K562 (cell line): ENCODE measurements at regions not wholly inside any gene's neighbourhood (a gene's known extent, or its start where the extent isn't known, plus 50 kb on each side); places are given as distances from the start of the nearest gene placed in this dataset.

Source experiments
- ATAC-seq: fragments of 200-7000 bp; cut with Tn5 transposase; 3 replicates; pipeline ENCODE4 v1.9.1; 2020; ENCODE audit warnings: moderate library complexity
- BruUV-seq: library from RNA; stranded (reverse); fragments of 400-500 nt; replicated peaks from 2 replicates; lab custom pipeline; 2021; lab: Mats Ljungman, UMichigan
- CTCF ChIA-PET: fragments of 300-600 bp; formaldehyde crosslinking; extraction: SDS; loops from one replicate; lab custom pipeline; 2021; ENCODE audit warnings: low intra/inter-chr PET ratio; lab: Yijun Ruan, JAX
- POLR2A ChIA-PET: fragments of 300-600, 350-650 bp; sonication (Branson Sonifier 250); formaldehyde crosslinking; extraction: SDS; loops from one replicate; lab custom pipeline; 2021; ENCODE audit warnings: antibody characterized with exemption, inconsistent platforms; lab: Yijun Ruan, JAX
- DNase-seq, 4 experiments: peaks; one replicate each; pipeline versions ENCODE4 v3.0.0 to v3.0.0-alpha.2; 2011 to 2018; ENCODE audit warnings: low spot score in 3 of 4, mixed read lengths in 3 of 4; ENCODE audit errors: extremely low read depth in 1 of 4
- FAIRE-seq: peaks from 2 replicates; lab custom pipeline; 2011; peaks lifted over from hg19 to GRCh38; lab: Jason Lieb, UNC
- H2AFZ ChIP-seq: 2 replicates; pipeline ENCODE4 v1.6.0; 2011; ENCODE audit warnings: low read depth, low read length, control low read depth, inconsistent platforms
- H3K27ac ChIP-seq: fragments of 200-600 bp; 3 replicates; pipeline ENCODE4 v1.8.0; 2011; ENCODE audit warnings: low read depth, mild to moderate bottlenecking, control low read depth, inconsistent platforms, low read length, moderate library complexity, mixed read lengths; ENCODE audit errors: extremely low read depth
- H3K27me3 ChIP-seq, 2 experiments: fragments of 300-600 bp in 1 of 2; 2 replicates in 1 of 2; 3 replicates in 1 of 2; pipeline versions ENCODE4 v1.6.0 to v1.8.0; 2011; ENCODE audit warnings: inconsistent platforms in 2 of 2, low read length in 2 of 2, mild to moderate bottlenecking in 1 of 2, mixed read lengths in 1 of 2, moderate library complexity in 1 of 2; ENCODE audit not compliant: control insufficient read depth in 2 of 2, insufficient read depth in 2 of 2
- H3K36me3 ChIP-seq: fragments of 300-600 bp; 3 replicates; pipeline ENCODE4 v1.8.0; 2011; ENCODE audit warnings: mild to moderate bottlenecking, low read length, inconsistent platforms; ENCODE audit not compliant: control insufficient read depth, insufficient read depth
- H3K4me1 ChIP-seq, 2 experiments: fragments of 200-600 bp in 1 of 2; replicated peaks in 1 of 2; 2 replicates in 1 of 2; 3 replicates in 1 of 2; pipeline versions ENCODE4 v1.5.1 to v1.8.0; 2011; ENCODE audit warnings: inconsistent platforms in 2 of 2, low read length in 2 of 2, mild to moderate bottlenecking in 1 of 2, mixed read lengths in 1 of 2, moderate library complexity in 1 of 2; ENCODE audit not compliant: control insufficient read depth in 2 of 2, insufficient read depth in 2 of 2
- H3K4me2 ChIP-seq: 2 replicates; pipeline ENCODE4 v1.6.1; 2011; ENCODE audit warnings: low read length, control low read depth, inconsistent platforms, mixed read lengths; ENCODE audit not compliant: insufficient read depth
- H3K4me3 ChIP-seq: fragments of 200-600 bp; sonication (generic), shearing (Covaris generic); 2 replicates; pipeline ENCODE4 v1.5.1; 2016; ENCODE audit warnings: control low read depth, inconsistent platforms
- H3K79me2 ChIP-seq: fragments of 200-600 bp; 3 replicates; pipeline ENCODE4 v1.8.0; 2011; ENCODE audit warnings: low read length, inconsistent platforms; ENCODE audit not compliant: control insufficient read depth, insufficient read depth
- H3K9ac ChIP-seq, 2 experiments: 2 replicates each; pipeline versions ENCODE4 v1.6.0 to v1.6.1; 2011; ENCODE audit warnings: low read depth in 2 of 2, low read length in 2 of 2, control low read depth in 1 of 2, inconsistent platforms in 1 of 2, mild to moderate bottlenecking in 1 of 2, mixed read lengths in 1 of 2; ENCODE audit not compliant: insufficient read depth in 1 of 2
- H3K9me1 ChIP-seq: one replicate; pipeline ENCODE4 v1.6.0; 2011; ENCODE audit warnings: inconsistent platforms, mild to moderate bottlenecking, low read length, moderate library complexity; ENCODE audit not compliant: control insufficient read depth, insufficient read depth
- H3K9me3 ChIP-seq: replicated peaks from 2 replicates; pipeline ENCODE4 v1.5.1; 2011; ENCODE audit warnings: low read depth, low read length, inconsistent platforms; ENCODE audit not compliant: control insufficient read depth, insufficient read depth
- H4K20me1 ChIP-seq: replicated peaks from 2 replicates; pipeline ENCODE4 v1.6.1; 2011; ENCODE audit warnings: low read length, inconsistent platforms, mixed read lengths; ENCODE audit not compliant: control insufficient read depth, insufficient read depth
- BCOR ChIP-seq: fragments of 450-650 bp; IDR thresholded peaks from 2 replicates; pipeline ENCODE4 v1.6.1; 2016
- RBM25 ChIP-seq: fragments of 200-400 bp; formaldehyde crosslinking; IDR thresholded peaks from 2 replicates; pipeline ENCODE4 v1.6.1; 2018; ENCODE audit warnings: low read length, low read depth, moderate library complexity; ENCODE audit not compliant: severe bottlenecking
- SETDB1 ChIP-seq: IDR thresholded peaks from one replicate; pipeline ENCODE4 v1.6.1; 2012; ENCODE audit warnings: low read length, control low read depth, inconsistent platforms
- ZFP36 ChIP-seq: fragments of 150-350 bp; IDR thresholded peaks from 2 replicates; pipeline ENCODE4 v1.6.1; 2018; ENCODE audit warnings: low read length, low read depth; ENCODE audit not compliant: partially characterized antibody
- ZNF197 ChIP-seq: fragments of 200-800 bp; sonication (Bioruptor generic); IDR thresholded peaks from 2 replicates; pipeline ENCODE4 v1.6.1; 2016; ENCODE audit warnings: low read depth, missing genetic modification characterization, missing compliant biosample characterization
- ZNF23 ChIP-seq: fragments of 250-450 bp; sonication (Bioruptor Pico); IDR thresholded peaks from 2 replicates; pipeline ENCODE4 v1.4.0; 2020; ENCODE audit warnings: mild to moderate bottlenecking
- WGBS: fragments of 100-300 bp; shearing (Covaris generic); methylation state at CpG from one replicate; pipeline ENCODE4 v1.1.6; 2016; ENCODE audit warnings: low coverage, mixed read lengths; ENCODE audit not compliant: insufficient coverage; ENCODE audit errors: missing lambda C conversion rate; 5-methylcytosine and 5-hydroxymethylcytosine counted together
- in situ Hi-C: fragments of 300-500 bp; cut with MboI; formaldehyde crosslinking; loops from 4 replicates; pipeline ENCODE4 v1.15.0; 2018; ENCODE audit warnings: inconsistent platforms, mixed read lengths
- intact Hi-C: fragments of 100-400 bp; cut with micrococcal nuclease; formaldehyde crosslinking; loops from 2 replicates; pipeline ENCODE4 v1.14.2; 2022
- TF ChIP-seq, protein P1 (sequence below): sonication (generic); formaldehyde crosslinking; IDR thresholded peaks from 2 replicates; pipeline ENCODE4 v1.8.0; 2022; ENCODE audit warnings: mild to moderate bottlenecking, missing genetic modification reagents
- TF ChIP-seq, protein P2 (sequence below): fragments of 450-650 bp; IDR thresholded peaks from 2 replicates; pipeline ENCODE4 v1.7.1; 2018; ENCODE audit warnings: mild to moderate bottlenecking, low read depth; ENCODE audit not compliant: partially characterized antibody

DNA sequence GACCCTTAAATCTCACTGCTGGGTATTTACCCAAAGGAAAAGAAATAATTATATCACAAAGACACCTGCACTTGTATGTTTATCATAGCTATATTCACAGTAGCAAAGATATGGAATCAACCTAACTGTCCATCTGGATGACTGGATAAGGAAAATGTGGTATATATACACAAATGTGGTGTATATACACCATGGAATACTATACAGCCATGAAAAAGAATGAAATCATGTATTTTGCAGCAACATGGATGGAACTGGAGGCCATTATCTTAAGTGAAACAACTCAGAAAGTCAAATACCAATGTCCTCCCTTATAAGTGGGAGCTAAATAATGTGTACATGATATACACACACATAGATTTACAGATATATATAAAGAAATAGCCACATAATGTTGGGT, 168.2 kb downstream of the SH2D4B start (continued):
- TF ChIP-seq, protein P1, sequence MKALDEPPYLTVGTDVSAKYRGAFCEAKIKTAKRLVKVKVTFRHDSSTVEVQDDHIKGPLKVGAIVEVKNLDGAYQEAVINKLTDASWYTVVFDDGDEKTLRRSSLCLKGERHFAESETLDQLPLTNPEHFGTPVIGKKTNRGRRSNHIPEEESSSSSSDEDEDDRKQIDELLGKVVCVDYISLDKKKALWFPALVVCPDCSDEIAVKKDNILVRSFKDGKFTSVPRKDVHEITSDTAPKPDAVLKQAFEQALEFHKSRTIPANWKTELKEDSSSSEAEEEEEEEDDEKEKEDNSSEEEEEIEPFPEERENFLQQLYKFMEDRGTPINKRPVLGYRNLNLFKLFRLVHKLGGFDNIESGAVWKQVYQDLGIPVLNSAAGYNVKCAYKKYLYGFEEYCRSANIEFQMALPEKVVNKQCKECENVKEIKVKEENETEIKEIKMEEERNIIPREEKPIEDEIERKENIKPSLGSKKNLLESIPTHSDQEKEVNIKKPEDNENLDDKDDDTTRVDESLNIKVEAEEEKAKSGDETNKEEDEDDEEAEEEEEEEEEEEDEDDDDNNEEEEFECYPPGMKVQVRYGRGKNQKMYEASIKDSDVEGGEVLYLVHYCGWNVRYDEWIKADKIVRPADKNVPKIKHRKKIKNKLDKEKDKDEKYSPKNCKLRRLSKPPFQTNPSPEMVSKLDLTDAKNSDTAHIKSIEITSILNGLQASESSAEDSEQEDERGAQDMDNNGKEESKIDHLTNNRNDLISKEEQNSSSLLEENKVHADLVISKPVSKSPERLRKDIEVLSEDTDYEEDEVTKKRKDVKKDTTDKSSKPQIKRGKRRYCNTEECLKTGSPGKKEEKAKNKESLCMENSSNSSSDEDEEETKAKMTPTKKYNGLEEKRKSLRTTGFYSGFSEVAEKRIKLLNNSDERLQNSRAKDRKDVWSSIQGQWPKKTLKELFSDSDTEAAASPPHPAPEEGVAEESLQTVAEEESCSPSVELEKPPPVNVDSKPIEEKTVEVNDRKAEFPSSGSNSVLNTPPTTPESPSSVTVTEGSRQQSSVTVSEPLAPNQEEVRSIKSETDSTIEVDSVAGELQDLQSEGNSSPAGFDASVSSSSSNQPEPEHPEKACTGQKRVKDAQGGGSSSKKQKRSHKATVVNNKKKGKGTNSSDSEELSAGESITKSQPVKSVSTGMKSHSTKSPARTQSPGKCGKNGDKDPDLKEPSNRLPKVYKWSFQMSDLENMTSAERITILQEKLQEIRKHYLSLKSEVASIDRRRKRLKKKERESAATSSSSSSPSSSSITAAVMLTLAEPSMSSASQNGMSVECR (CRISPR knock-in tag) = no peak
- TF ChIP-seq, all 486 proteins: peak for 5

DNA sequence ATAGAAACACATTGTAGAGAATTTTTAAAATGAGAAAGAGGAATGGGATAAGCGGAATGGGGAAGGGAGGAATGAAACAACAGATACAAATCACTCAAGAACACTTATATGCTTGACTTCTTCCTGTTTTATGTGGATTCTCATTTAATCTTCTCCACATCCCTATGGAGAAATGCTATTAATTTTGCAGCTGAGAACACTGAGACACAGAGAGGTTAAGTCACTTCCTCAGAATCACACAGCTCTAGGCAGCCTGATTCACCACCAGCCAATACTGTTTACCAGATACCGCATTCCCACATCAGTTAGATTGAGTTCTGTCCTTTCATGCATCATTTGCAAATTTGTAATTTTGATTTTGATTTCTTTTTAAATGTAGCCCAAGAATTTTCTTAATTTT, 170.5 kb downstream of the SH2D4B start:
- no peak overlapping the region for H3K4me2 ChIP-seq
- no peak overlapping the region for H2AFZ ChIP-seq
- H3K36me3 ChIP-seq = no peaks in the 10 kb centered on the region
- no TSS peak for BruUV-seq
- DNase-seq = no peak
- no peak overlapping the region for H3K27ac ChIP-seq
- 41% methylated on average over 2 of the region's 2 CpGs for WGBS
- H3K79me2 ChIP-seq = no peaks in the 10 kb centered on the region
- no peaks in the 10 kb centered on the region for H3K9me3 ChIP-seq
- peaks cover 0 to 3% of the 10 kb centered on the region in 2 experiments; a peak in 1 of 5 replicates for H3K4me1 ChIP-seq
- peak; percentile 94 for TF ChIP-seq RBM25
- TF ChIP-seq SETDB1 = no peak
- TF ChIP-seq, protein P2, sequence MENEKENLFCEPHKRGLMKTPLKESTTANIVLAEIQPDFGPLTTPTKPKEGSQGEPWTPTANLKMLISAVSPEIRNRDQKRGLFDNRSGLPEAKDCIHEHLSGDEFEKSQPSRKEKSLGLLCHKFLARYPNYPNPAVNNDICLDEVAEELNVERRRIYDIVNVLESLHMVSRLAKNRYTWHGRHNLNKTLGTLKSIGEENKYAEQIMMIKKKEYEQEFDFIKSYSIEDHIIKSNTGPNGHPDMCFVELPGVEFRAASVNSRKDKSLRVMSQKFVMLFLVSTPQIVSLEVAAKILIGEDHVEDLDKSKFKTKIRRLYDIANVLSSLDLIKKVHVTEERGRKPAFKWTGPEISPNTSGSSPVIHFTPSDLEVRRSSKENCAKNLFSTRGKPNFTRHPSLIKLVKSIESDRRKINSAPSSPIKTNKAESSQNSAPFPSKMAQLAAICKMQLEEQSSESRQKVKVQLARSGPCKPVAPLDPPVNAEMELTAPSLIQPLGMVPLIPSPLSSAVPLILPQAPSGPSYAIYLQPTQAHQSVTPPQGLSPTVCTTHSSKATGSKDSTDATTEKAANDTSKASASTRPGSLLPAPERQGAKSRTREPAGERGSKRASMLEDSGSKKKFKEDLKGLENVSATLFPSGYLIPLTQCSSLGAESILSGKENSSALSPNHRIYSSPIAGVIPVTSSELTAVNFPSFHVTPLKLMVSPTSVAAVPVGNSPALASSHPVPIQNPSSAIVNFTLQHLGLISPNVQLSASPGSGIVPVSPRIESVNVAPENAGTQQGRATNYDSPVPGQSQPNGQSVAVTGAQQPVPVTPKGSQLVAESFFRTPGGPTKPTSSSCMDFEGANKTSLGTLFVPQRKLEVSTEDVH = no peak
- no peak for TF ChIP-seq ZNF197 (CRISPR knock-in tag)
- peak; percentile 38; the same call in 1 of the 2 replicates for TF ChIP-seq BCOR
- TF ChIP-seq ZNF23 (CRISPR knock-in tag) = no peak
- peak; percentile 60 for TF ChIP-seq ZFP36
- TF ChIP-seq, all 486 proteins: peak for 3
- ChIA-PET CTCF (no interaction called here), POLR2A (interaction anchor here (1.2 kb wide), 1 partner anchor 29 kb away, joined by 4 read pairs; no protein-coding TSS in a partner anchor)
- H3K4me3 ChIP-seq = no peak overlapping the region
- FAIRE-seq (no peak), ATAC-seq (no peak)
- no peak overlapping the region for H3K9ac ChIP-seq
- no peaks in the 10 kb centered on the region for H3K27me3 ChIP-seq
- intact Hi-C loops (no loop called here), in situ Hi-C loops (no loop called here)
- H4K20me1 ChIP-seq = no peaks in the 10 kb centered on the region
- H3K9me1 ChIP-seq = no peaks in the 10 kb centered on the region
